CD4-positive, alpha-beta T cell (primary cell): ENCODE measurements at regions not wholly inside any gene's neighbourhood (a gene's known extent, or its start where the extent isn't known, plus 50 kb on each side); places are given as distances from the start of the nearest gene placed in this dataset.

Experiments
- ATAC-seq: fragments of 200-7000 bp; cut with Tn5 transposase; one replicate; pipeline ENCODE4 v1.10.0; 2022; ENCODE audit warnings: mild to moderate bottlenecking; ENCODE audit not compliant: poor library complexity
- CTCF ChIA-PET: fragments of 350-600 bp; sonication (Branson Sonifier 250); formaldehyde crosslinking; loops from one replicate; lab custom pipeline; 2021; ENCODE audit warnings: antibody characterized with exemption, inconsistent platforms; lab: Charles Lee
- POLR2A ChIA-PET: fragments of 350-600 bp; sonication (Branson Sonifier 250); formaldehyde crosslinking; loops from one replicate; lab custom pipeline; 2021; ENCODE audit warnings: antibody characterized with exemption, inconsistent platforms; lab: Charles Lee
- DNase-seq, 14 experiments: peaks; one replicate each; pipeline ENCODE4 v3.0.0-alpha.2; 2013 to 2020; ENCODE audit warnings: mixed read lengths in 2 of 14
- H3K27ac ChIP-seq, 2 donors: one replicate each; pipeline versions ENCODE4 v1.5.1 to v1.7.0; 2013; ENCODE audit warnings: low read length in 2 of 2, low read depth in 1 of 2, mild to moderate bottlenecking in 1 of 2
- H3K27me3 ChIP-seq, 2 experiments: 1 replicate in 1 of 2; 2 replicates in 1 of 2; pipeline versions ENCODE4 v1.6.1 to v1.7.0; 2013; ENCODE audit warnings: low read length in 2 of 2, control low read depth in 1 of 2, mild to moderate bottlenecking in 1 of 2, moderate library complexity in 1 of 2; ENCODE audit not compliant: insufficient read depth in 2 of 2, control insufficient read depth in 1 of 2
- H3K36me3 ChIP-seq: one replicate; pipeline ENCODE4 v1.6.1; 2013; ENCODE audit warnings: low read length, control low read depth; ENCODE audit not compliant: insufficient read depth
- H3K4me1 ChIP-seq: one replicate; pipeline ENCODE4 v1.6.1; 2013; ENCODE audit warnings: low read length, control low read depth; ENCODE audit not compliant: insufficient read depth
- H3K4me3 ChIP-seq: one replicate; pipeline ENCODE4 v1.5.1; 2013; ENCODE audit warnings: mild to moderate bottlenecking, low read length, moderate library complexity
- H3K9me3 ChIP-seq, 2 experiments: 1 replicate in 1 of 2; 2 replicates in 1 of 2; pipeline versions ENCODE4 v1.6.1 to v1.7.0; 2013; ENCODE audit warnings: low read length in 2 of 2, mild to moderate bottlenecking in 2 of 2, control low read depth in 1 of 2, moderate library complexity in 1 of 2; ENCODE audit not compliant: control insufficient read depth in 1 of 2, insufficient read depth in 1 of 2
- H3K27ac Mint-ChIP-seq: one replicate; pipeline ENCODE4 v1.8.0; 2020; ENCODE audit warnings: mixed read lengths
- H3K27me3 Mint-ChIP-seq: one replicate; pipeline ENCODE4 v1.8.0; 2021; ENCODE audit warnings: mixed read lengths
- H3K36me3 Mint-ChIP-seq: one replicate; pipeline ENCODE4 v1.8.0; 2021; ENCODE audit warnings: low read depth, mixed read lengths
- H3K4me1 Mint-ChIP-seq: one replicate; pipeline ENCODE4 v1.8.0; 2021; ENCODE audit warnings: low read depth, mixed read lengths
- H3K4me3 Mint-ChIP-seq: one replicate; pipeline ENCODE4 v1.8.0; 2020; ENCODE audit warnings: mild to moderate bottlenecking, mixed read lengths
- H3K9me3 Mint-ChIP-seq: one replicate; pipeline ENCODE4 v1.8.0; 2020; ENCODE audit warnings: mixed read lengths
- intact Hi-C, 2 experiments: fragments of 100-400 bp; cut with DNase I in 1 of 2; cut with micrococcal nuclease in 1 of 2; formaldehyde crosslinking; loops; one replicate each; pipeline versions ENCODE4 v1.15.1 to v1.9.0; 2023 to 2025; cut with DNase I, micrococcal nuclease
- TF ChIP-seq, protein P1 (sequence below): fragments of 200-600 bp; IDR thresholded peaks from one replicate; pipeline ENCODE4 v1.8.0; 2022; ENCODE audit warnings: antibody characterized with exemption, mild to moderate bottlenecking

DNA sequence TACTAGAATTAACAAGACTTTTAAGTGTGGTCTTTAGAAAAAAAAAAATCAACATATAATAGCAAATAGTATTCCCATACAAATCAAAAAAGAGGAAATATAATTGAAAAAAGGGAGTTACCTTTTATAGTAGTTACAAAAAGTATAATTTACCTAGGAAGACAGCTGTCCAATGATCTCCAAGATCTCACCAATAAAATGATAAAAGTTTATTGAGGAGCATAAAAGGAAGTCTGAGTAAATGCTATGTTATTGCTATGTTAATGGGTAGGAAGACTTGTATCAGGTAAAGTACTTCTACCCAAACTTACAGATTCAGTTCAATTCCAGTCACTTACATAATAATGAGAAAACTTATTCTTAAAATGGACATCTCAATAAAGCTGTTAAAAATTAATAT lies 379.0 kb upstream of the TPM1 start:
- no peaks in the 10 kb centered on the region for H3K4me1 Mint-ChIP-seq
- CTCF ChIA-PET, result no interaction called here

GRCh38 chr15:62665449-62665848 lies 377.1 kb upstream of the TPM1 start:
- H3K27ac ChIP-seq, result no peak overlapping the region
- Mint-ChIP-seq H3K4me1 (no peaks in the 10 kb centered on the region), H3K27ac (no peak overlapping the region), H3K36me3 (no peaks in the 10 kb centered on the region), H3K27me3 (peaks cover under 1% of the 10 kb centered on the region), H3K9me3 (peaks cover under 1% of the 10 kb centered on the region), H3K4me3 (no peak overlapping the region)
- no peaks in the 10 kb centered on the region for H3K9me3 ChIP-seq
- no peaks in the 10 kb centered on the region for H3K27me3 ChIP-seq
- DNase-seq (no peak), ATAC-seq (no peak)
- H3K36me3 ChIP-seq, result no peaks in the 10 kb centered on the region
- no peak overlapping the region for H3K4me3 ChIP-seq
- ChIA-PET CTCF (no interaction called here), POLR2A (no interaction called here)
- TF ChIP-seq, protein P1, sequence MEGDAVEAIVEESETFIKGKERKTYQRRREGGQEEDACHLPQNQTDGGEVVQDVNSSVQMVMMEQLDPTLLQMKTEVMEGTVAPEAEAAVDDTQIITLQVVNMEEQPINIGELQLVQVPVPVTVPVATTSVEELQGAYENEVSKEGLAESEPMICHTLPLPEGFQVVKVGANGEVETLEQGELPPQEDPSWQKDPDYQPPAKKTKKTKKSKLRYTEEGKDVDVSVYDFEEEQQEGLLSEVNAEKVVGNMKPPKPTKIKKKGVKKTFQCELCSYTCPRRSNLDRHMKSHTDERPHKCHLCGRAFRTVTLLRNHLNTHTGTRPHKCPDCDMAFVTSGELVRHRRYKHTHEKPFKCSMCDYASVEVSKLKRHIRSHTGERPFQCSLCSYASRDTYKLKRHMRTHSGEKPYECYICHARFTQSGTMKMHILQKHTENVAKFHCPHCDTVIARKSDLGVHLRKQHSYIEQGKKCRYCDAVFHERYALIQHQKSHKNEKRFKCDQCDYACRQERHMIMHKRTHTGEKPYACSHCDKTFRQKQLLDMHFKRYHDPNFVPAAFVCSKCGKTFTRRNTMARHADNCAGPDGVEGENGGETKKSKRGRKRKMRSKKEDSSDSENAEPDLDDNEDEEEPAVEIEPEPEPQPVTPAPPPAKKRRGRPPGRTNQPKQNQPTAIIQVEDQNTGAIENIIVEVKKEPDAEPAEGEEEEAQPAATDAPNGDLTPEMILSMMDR, result no peak
- intact Hi-C loops, result no loop called here
- no peaks in the 10 kb centered on the region for H3K4me1 ChIP-seq

More for the DNA sequence above, 379.0 kb upstream of the TPM1 start:
- no peaks in the 10 kb centered on the region for H3K36me3 ChIP-seq
- intact Hi-C loops, result no loop called here
- H3K4me1 ChIP-seq, result peaks cover under 1% of the 10 kb centered on the region
- TF ChIP-seq, protein P1, result no peak
- H3K27ac ChIP-seq, result no peak overlapping the region
- H3K4me3 ChIP-seq, result no peak overlapping the region
- Mint-ChIP-seq H3K27me3 (no peaks in the 10 kb centered on the region), H3K36me3 (no peaks in the 10 kb centered on the region), H3K27ac (no peak overlapping the region), H3K4me3 (no peak overlapping the region), H3K9me3 (no peaks in the 10 kb centered on the region)
- ATAC-seq (no peak), DNase-seq (no peak)
- no peaks in the 10 kb centered on the region for H3K27me3 ChIP-seq
- POLR2A ChIA-PET, result no interaction called here
- H3K9me3 ChIP-seq, result no peaks in the 10 kb centered on the region

GRCh38 chr15:62666046-62666445 lies 376.5 kb upstream of the TPM1 start:
- intact Hi-C loops, result no loop called here
- H3K27ac ChIP-seq, result no peak overlapping the region
- POLR2A ChIA-PET, result no interaction called here

More at GRCh38 chr15:62666046-62666445, 376.5 kb upstream of the TPM1 start:
- no peak overlapping the region for H3K27ac Mint-ChIP-seq
- no peaks in the 10 kb centered on the region for H3K27me3 ChIP-seq
- peaks cover 3% of the 10 kb centered on the region for H3K27me3 Mint-ChIP-seq
- H3K4me1 Mint-ChIP-seq, result no peaks in the 10 kb centered on the region
- no peak for ATAC-seq
- TF ChIP-seq, protein P1, result no peak
- H3K4me3 ChIP-seq, result no peak overlapping the region
- H3K36me3 ChIP-seq, result no peaks in the 10 kb centered on the region
- H3K9me3 ChIP-seq, result no peaks in the 10 kb centered on the region
- H3K36me3 Mint-ChIP-seq, result no peaks in the 10 kb centered on the region
- no peak for DNase-seq
- no peaks in the 10 kb centered on the region for H3K4me1 ChIP-seq
- CTCF ChIA-PET, result no interaction called here
- H3K9me3 Mint-ChIP-seq, result peaks cover 2% of the 10 kb centered on the region
- no peak overlapping the region for H3K4me3 Mint-ChIP-seq
